Endodermal cell (in vitro differentiated cells): ENCODE measurements at regions not wholly inside any gene's neighbourhood (a gene's known extent, or its start where the extent isn't known, plus 50 kb on each side); places are given as distances from the start of the nearest gene placed in this dataset.

ENCODE experiments used
- DNase-seq: peaks from one replicate; pipeline ENCODE4 v3.0.0-alpha.2; 2017
- H3K27ac ChIP-seq: 2 replicates; pipeline ENCODE4 v1.5.1; 2013; ENCODE audit warnings: mild to moderate bottlenecking, low read depth, low read length, moderate library complexity
- H3K27me3 ChIP-seq: 2 replicates; pipeline ENCODE4 v1.6.1; 2013; ENCODE audit warnings: mild to moderate bottlenecking, low read length, moderate library complexity; ENCODE audit not compliant: insufficient read depth, control insufficient read depth, poor library complexity, severe bottlenecking
- H3K36me3 ChIP-seq: 2 replicates; pipeline ENCODE4 v1.7.0; 2013; ENCODE audit warnings: mild to moderate bottlenecking, low read length, moderate library complexity; ENCODE audit not compliant: control insufficient read depth, insufficient read depth
- H3K4me1 ChIP-seq: one replicate; pipeline ENCODE4 v1.7.0; 2013; ENCODE audit warnings: low read length; ENCODE audit not compliant: control insufficient read depth, insufficient read depth
- H3K4me3 ChIP-seq: 2 replicates; pipeline ENCODE4 v1.5.1; 2013; ENCODE audit warnings: mild to moderate bottlenecking, low read length, moderate library complexity
- H3K9ac ChIP-seq: 2 replicates; pipeline ENCODE4 v1.6.1; 2013; ENCODE audit warnings: mild to moderate bottlenecking, low read length, moderate library complexity; ENCODE audit not compliant: poor library complexity, severe bottlenecking; ENCODE audit errors: extremely low read depth
- H3K9me3 ChIP-seq: 2 replicates; pipeline ENCODE4 v1.6.1; 2013; ENCODE audit warnings: mild to moderate bottlenecking, low read length, moderate library complexity; ENCODE audit not compliant: control insufficient read depth
- H3K27ac Mint-ChIP-seq: 2 replicates; pipeline ENCODE4 v1.8.0; 2020; ENCODE audit warnings: mixed read lengths
- H3K27me3 Mint-ChIP-seq: 2 replicates; pipeline ENCODE4 v1.8.0; 2021; ENCODE audit warnings: mild to moderate bottlenecking, mixed read lengths; ENCODE audit not compliant: insufficient read depth
- H3K36me3 Mint-ChIP-seq: 2 replicates; pipeline ENCODE4 v1.8.0; 2020; ENCODE audit warnings: low read depth, mixed read lengths
- H3K4me1 Mint-ChIP-seq: 2 replicates; pipeline ENCODE4 v1.8.0; 2020; ENCODE audit warnings: mixed read lengths
- H3K4me3 Mint-ChIP-seq: 2 replicates; pipeline ENCODE4 v1.8.0; 2020; ENCODE audit warnings: mild to moderate bottlenecking, moderate library complexity, mixed read lengths
- H3K9me3 Mint-ChIP-seq: 2 replicates; pipeline ENCODE4 v1.8.0; 2020; ENCODE audit warnings: mild to moderate bottlenecking, mixed read lengths
- CTCF ChIP-seq: fragments of 200-600 bp; sonication (generic); conservative IDR thresholded peaks from 2 replicates; pipeline ENCODE4 v1.5.0; 2021; ENCODE audit warnings: antibody characterized with exemption, mild to moderate bottlenecking
- WGBS, 2 experiments: methylation state at CpG; one replicate each; pipeline versions ENCODE4 v1.1.5 to v1.1.7; 2013; ENCODE audit warnings: missing lambda C conversion rate in 2 of 2, mixed read lengths in 1 of 2; ENCODE audit not compliant: insufficient coverage in 1 of 2, insufficient read length in 1 of 2; 5-methylcytosine and 5-hydroxymethylcytosine counted together

DNA sequence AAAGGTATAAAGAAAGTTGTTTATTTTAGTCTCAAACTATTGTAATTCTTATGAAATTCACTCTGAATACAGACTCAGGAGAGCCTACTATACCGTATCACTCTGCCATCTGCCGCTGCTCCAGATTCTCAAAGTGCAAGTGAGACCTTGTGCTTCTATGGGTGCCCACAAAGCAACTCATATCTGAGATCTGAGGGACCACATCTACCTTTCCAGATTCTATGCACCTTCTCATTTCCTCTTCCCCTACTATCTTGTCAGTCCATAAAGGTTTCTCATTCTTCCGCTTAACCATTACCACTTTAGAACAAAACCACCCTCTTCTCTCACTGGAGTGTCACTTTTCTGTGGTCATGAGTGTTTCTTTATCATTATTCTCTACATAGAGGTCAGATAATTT lies 1236.9 kb downstream of the DIAPH3 start:
- Mint-ChIP-seq H3K4me1 (no peaks in the 10 kb centered on the region), H3K4me3 (no peak overlapping the region), H3K27ac (no peak overlapping the region), H3K36me3 (no peaks in the 10 kb centered on the region), H3K27me3 (no peaks in the 10 kb centered on the region), H3K9me3 (no peaks in the 10 kb centered on the region)
- no peak for DNase-seq
- TF ChIP-seq CTCF: no peak
- no peak overlapping the region for H3K4me3 ChIP-seq
- H3K9ac ChIP-seq: no peak overlapping the region
- H3K27ac ChIP-seq: no peak overlapping the region
- H3K36me3 ChIP-seq: no peaks in the 10 kb centered on the region
- no peaks in the 10 kb centered on the region for H3K27me3 ChIP-seq
- 92 to 100% methylated on average over 2 to 3 of the region's 3 CpGs for WGBS, 2 experiments
- H3K4me1 ChIP-seq: no peaks in the 10 kb centered on the region
- no peaks in the 10 kb centered on the region for H3K9me3 ChIP-seq

DNA sequence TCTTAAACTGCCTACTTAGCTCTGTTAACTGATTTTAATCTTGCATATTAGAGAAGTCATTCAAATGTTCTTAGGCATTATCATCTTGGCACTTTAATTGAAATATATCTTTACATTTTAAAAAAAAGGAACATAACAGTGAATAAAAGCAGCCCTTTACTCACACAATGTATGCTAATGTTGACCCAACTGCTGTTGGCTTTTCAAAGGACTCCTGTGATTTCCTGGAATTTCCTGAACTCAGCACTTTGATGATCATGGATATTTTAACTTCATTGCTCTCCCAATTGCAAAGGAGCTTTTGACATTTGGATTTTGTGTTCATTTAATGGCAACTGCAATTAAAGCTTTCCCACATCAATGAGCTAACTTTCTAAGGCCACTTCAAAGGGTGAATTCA lies 1230.3 kb downstream of the DIAPH3 start:
- Mint-ChIP-seq H3K27ac (no peak overlapping the region), H3K4me3 (no peak overlapping the region), H3K36me3 (no peaks in the 10 kb centered on the region), H3K27me3 (no peaks in the 10 kb centered on the region), H3K4me1 (peaks cover 7% of the 10 kb centered on the region), H3K9me3 (no peaks in the 10 kb centered on the region)
- no peaks in the 10 kb centered on the region for H3K27me3 ChIP-seq
- no peak overlapping the region for H3K27ac ChIP-seq
- H3K9me3 ChIP-seq: no peaks in the 10 kb centered on the region
- H3K4me3 ChIP-seq: no peak overlapping the region
- no peak for TF ChIP-seq CTCF
- no peaks in the 10 kb centered on the region for H3K4me1 ChIP-seq
- no peaks in the 10 kb centered on the region for H3K36me3 ChIP-seq
- no peak overlapping the region for H3K9ac ChIP-seq
- DNase-seq: no peak

DNA sequence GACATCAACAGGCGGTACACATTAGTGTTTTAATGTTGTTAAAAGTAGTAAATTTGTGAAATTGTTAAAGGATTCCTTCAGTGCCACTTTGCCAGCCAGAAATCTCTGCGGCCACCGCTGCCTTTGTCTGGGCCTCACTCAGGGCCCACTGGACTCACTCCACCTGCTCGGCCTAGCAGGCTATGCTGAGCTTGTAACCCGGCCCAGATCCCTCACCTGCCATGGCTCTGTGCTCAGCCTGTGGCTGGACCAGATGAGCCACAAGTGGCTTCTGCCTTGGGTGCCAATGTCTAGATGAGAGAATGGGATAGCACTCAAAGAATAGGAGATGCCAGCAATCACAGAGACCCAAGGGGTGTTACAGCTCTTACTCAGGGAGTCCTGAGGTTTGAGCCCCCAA lies 1228.0 kb downstream of the DIAPH3 start:
- H3K27me3 Mint-ChIP-seq: no peaks in the 10 kb centered on the region
- no peaks in the 10 kb centered on the region for H3K27me3 ChIP-seq
- peaks cover 7% of the 10 kb centered on the region for H3K4me1 Mint-ChIP-seq
- no peaks in the 10 kb centered on the region for H3K36me3 ChIP-seq
- no peak overlapping the region for H3K4me3 Mint-ChIP-seq
- TF ChIP-seq CTCF: no peak
- no peaks in the 10 kb centered on the region for H3K9me3 ChIP-seq
- no peaks in the 10 kb centered on the region for H3K4me1 ChIP-seq
- H3K27ac ChIP-seq: no peak overlapping the region
- no peak overlapping the region for H3K27ac Mint-ChIP-seq
- 96% methylated on average over 5 of the region's 5 CpGs; no CpG with 5 or more reads in 1 of the 2 experiments for WGBS, 2 experiments
- H3K9ac ChIP-seq: no peak overlapping the region
- no peak overlapping the region for H3K4me3 ChIP-seq
- no peak for DNase-seq
- H3K9me3 Mint-ChIP-seq: no peaks in the 10 kb centered on the region
- no peaks in the 10 kb centered on the region for H3K36me3 Mint-ChIP-seq
